Nucleus accumbens (tissue), 56 donors: ENCODE measurements at regions not wholly inside any gene's neighbourhood (a gene's known extent, or its start where the extent isn't known, plus 50 kb on each side); places are given as distances from the start of the nearest gene placed in this dataset.
"Not testable (repeated sequence)": the region's sequence is repeated elsewhere in the genome, so short reads cannot be mapped to it uniquely, and the experiment has no call there.

Experiments
- DNase-seq, 56 donors: peaks; one replicate each; lab custom pipeline; 2025; lab: John Stamatoyannopoulos, UW

- peak in 1 of 56 donors; percentile 1 for DNase-seq
Observed at GRCh38 chr13:59360108-59360507, 803.6 kb downstream of the DIAPH3 start.

- DNase-seq, result no peak
Observed at GRCh38 chr13:59360916-59361315, 802.8 kb downstream of the DIAPH3 start.

GRCh38 chr13:59363313-59363712 is 800.4 kb downstream of the DIAPH3 start:
- DNase-seq, result no peak

GRCh38 chr13:59363947-59364346 is 799.8 kb downstream of the DIAPH3 start:
- no peak for DNase-seq

- DNase-seq, result peak in 1 of 56 donors; percentile 4
Observed at GRCh38 chr13:59364641-59365085, 799.1 kb downstream of the DIAPH3 start.

GRCh38 chr13:59367467-59367866 is 796.3 kb downstream of the DIAPH3 start:
- no peak for DNase-seq

- no peak for DNase-seq
Observed at GRCh38 chr13:59367904-59368303, 795.8 kb downstream of the DIAPH3 start.

GRCh38 chr13:59368693-59369092 is 795.0 kb downstream of the DIAPH3 start:
- no peak for DNase-seq

- DNase-seq, result no peak
Observed at GRCh38 chr13:59371229-59371628, 792.5 kb downstream of the DIAPH3 start.

GRCh38 chr13:59373341-59373740 is 790.4 kb downstream of the DIAPH3 start:
- no peak for DNase-seq

GRCh38 chr13:59374691-59375090 is 789.0 kb downstream of the DIAPH3 start:
- no peak for DNase-seq

- no peak for DNase-seq
Observed at GRCh38 chr13:59384154-59384553, 779.6 kb downstream of the DIAPH3 start.

GRCh38 chr13:59391696-59392095 is 772.0 kb downstream of the DIAPH3 start:
- DNase-seq, result peak in 23 of 56 donors; percentile 1 to 55 (median 6)

- no peak for DNase-seq
Observed at GRCh38 chr13:59392328-59392727, 771.4 kb downstream of the DIAPH3 start.

GRCh38 chr13:59394496-59394895 is 769.2 kb downstream of the DIAPH3 start:
- DNase-seq, result no peak

- no peak for DNase-seq
Observed at GRCh38 chr13:59398127-59398526, 765.6 kb downstream of the DIAPH3 start.

- no peak for DNase-seq
Observed at GRCh38 chr13:59398661-59399060, 765.1 kb downstream of the DIAPH3 start.

GRCh38 chr13:59399513-59399912 is 764.2 kb downstream of the DIAPH3 start:
- no peak for DNase-seq

- no peak for DNase-seq
Observed at GRCh38 chr13:59404331-59404730, 759.4 kb downstream of the DIAPH3 start.

GRCh38 chr13:59407251-59407650 is 756.5 kb downstream of the DIAPH3 start:
- DNase-seq, result not testable (repeated sequence)

- no peak for DNase-seq
Observed at GRCh38 chr13:59408738-59409137, 755.0 kb downstream of the DIAPH3 start.

- DNase-seq, result peak in 17 of 56 donors; percentile 1 to 44 (median 7)
Observed at GRCh38 chr13:59409211-59409610, 754.5 kb downstream of the DIAPH3 start.

GRCh38 chr13:59409634-59410200 is 754.0 kb downstream of the DIAPH3 start:
- DNase-seq, result no peak
